ENCODE measurements at regions not wholly inside any gene's neighbourhood (a gene's known extent, or its start where the extent isn't known, plus 50 kb on each side); places are given as distances from the start of the nearest gene placed in this dataset.

DNA sequence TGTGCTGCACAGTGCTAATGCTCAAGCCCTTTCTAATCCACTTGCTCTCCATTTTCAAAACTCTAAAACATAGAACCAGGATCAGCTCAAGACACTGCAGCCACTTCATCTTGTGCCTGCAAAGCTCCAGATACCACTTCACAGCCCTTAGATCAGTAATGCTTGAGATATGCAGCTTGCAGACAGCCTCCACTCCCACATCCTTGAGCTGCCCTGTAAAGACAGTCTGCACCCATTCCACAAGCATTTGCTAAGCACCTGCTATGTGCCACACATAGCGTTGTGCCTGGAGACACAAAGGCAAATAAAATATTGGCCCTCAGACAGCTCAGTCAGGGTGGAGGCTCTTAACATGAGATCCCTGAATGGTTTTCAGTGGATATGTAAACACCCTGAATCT lies 192.5 kb upstream of the SNX19 start:
- DNase-seq (ENCODE audit: unreplicated experiment) = no peak
- no peaks in the 10 kb centered on the region for H3K36me3 Mint-ChIP-seq (ENCODE audit: insufficient read depth, unreplicated experiment)
- intact Hi-C loops (cut with micrococcal nuclease) = no loop called here
- no TSS peak for BruUV-seq (replicated peaks)
- H3K27ac Mint-ChIP-seq (ENCODE audit: low read depth, unreplicated experiment) = no peak overlapping the region
- H3K9me3 Mint-ChIP-seq (ENCODE audit: unreplicated experiment) = peaks cover 27% of the 10 kb centered on the region
- ChIA-PET POLR2A (no interaction called here), CTCF (interaction anchor here (1.3 kb wide), 1 partner anchor 44 kb away, joined by 3 read pairs; no protein-coding TSS in a partner anchor)
- no peaks in the 10 kb centered on the region for H3K27me3 Mint-ChIP-seq (ENCODE audit: insufficient read depth, unreplicated experiment)
- no peaks in the 10 kb centered on the region for H3K4me1 Mint-ChIP-seq (ENCODE audit: insufficient read depth, unreplicated experiment)
- H3K4me3 Mint-ChIP-seq (ENCODE audit: unreplicated experiment) = no peak overlapping the region
- TF ChIP-seq, protein P1, sequence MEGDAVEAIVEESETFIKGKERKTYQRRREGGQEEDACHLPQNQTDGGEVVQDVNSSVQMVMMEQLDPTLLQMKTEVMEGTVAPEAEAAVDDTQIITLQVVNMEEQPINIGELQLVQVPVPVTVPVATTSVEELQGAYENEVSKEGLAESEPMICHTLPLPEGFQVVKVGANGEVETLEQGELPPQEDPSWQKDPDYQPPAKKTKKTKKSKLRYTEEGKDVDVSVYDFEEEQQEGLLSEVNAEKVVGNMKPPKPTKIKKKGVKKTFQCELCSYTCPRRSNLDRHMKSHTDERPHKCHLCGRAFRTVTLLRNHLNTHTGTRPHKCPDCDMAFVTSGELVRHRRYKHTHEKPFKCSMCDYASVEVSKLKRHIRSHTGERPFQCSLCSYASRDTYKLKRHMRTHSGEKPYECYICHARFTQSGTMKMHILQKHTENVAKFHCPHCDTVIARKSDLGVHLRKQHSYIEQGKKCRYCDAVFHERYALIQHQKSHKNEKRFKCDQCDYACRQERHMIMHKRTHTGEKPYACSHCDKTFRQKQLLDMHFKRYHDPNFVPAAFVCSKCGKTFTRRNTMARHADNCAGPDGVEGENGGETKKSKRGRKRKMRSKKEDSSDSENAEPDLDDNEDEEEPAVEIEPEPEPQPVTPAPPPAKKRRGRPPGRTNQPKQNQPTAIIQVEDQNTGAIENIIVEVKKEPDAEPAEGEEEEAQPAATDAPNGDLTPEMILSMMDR (IDR thresholded peaks at IDR 0.05; ENCODE audit: unreplicated experiment) = no peak

- Mint-ChIP-seq H3K27ac (ENCODE audit: low read depth, unreplicated experiment) (no peak overlapping the region), H3K36me3 (ENCODE audit: insufficient read depth, unreplicated experiment) (no peaks in the 10 kb centered on the region), H3K9me3 (ENCODE audit: unreplicated experiment) (peaks cover 27% of the 10 kb centered on the region), H3K4me3 (ENCODE audit: unreplicated experiment) (no peak overlapping the region), H3K27me3 (ENCODE audit: insufficient read depth, unreplicated experiment) (no peaks in the 10 kb centered on the region), H3K4me1 (ENCODE audit: insufficient read depth, unreplicated experiment) (no peaks in the 10 kb centered on the region)
- ChIA-PET CTCF (interaction anchor here (1.3 kb wide), 1 partner anchor 44 kb away, joined by 3 read pairs; no protein-coding TSS in a partner anchor), POLR2A (no interaction called here)
- intact Hi-C loops (cut with micrococcal nuclease) = no loop called here
- no TSS peak for BruUV-seq (replicated peaks)
- DNase-seq (ENCODE audit: unreplicated experiment) = no peak
- TF ChIP-seq, protein P1 (IDR thresholded peaks at IDR 0.05; ENCODE audit: unreplicated experiment) = no peak
These were observed 193.0 kb upstream of the SNX19 start for GRCh38 chr11:131109257-131109656.

DNA sequence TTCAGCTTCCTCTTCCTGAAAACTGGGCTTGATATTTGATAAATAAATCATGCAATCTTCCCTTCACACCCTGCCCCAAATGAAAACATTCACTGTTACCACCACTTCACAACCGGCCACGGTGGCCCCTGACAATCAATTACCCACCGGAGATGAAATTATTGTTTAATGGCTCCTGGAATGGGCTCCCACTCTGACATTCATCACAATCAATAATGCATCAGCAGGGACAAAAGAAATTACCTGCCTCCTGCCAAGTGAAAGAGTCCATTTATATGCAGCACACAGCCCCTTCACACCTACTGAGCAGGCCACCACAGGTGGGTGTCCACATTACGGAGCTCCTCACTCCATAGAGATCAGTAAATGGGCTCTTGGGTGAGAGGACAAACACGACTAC lies 193.5 kb upstream of the SNX19 start:
- intact Hi-C loops (cut with micrococcal nuclease) = no loop called here
- H3K27ac Mint-ChIP-seq (ENCODE audit: low read depth, unreplicated experiment) = no peak overlapping the region
- no TSS peak for BruUV-seq (replicated peaks)
- no peak overlapping the region for H3K4me3 Mint-ChIP-seq (ENCODE audit: unreplicated experiment)
- ChIA-PET POLR2A (no interaction called here), CTCF (no interaction called here)
- no peak for DNase-seq (ENCODE audit: unreplicated experiment)
- TF ChIP-seq, protein P1 (IDR thresholded peaks at IDR 0.05; ENCODE audit: unreplicated experiment) = no peak
- H3K9me3 Mint-ChIP-seq (ENCODE audit: unreplicated experiment) = peaks cover 27% of the 10 kb centered on the region
- no peaks in the 10 kb centered on the region for H3K36me3 Mint-ChIP-seq (ENCODE audit: insufficient read depth, unreplicated experiment)
- H3K4me1 Mint-ChIP-seq (ENCODE audit: insufficient read depth, unreplicated experiment) = no peaks in the 10 kb centered on the region
- H3K27me3 Mint-ChIP-seq (ENCODE audit: insufficient read depth, unreplicated experiment) = no peaks in the 10 kb centered on the region

DNA sequence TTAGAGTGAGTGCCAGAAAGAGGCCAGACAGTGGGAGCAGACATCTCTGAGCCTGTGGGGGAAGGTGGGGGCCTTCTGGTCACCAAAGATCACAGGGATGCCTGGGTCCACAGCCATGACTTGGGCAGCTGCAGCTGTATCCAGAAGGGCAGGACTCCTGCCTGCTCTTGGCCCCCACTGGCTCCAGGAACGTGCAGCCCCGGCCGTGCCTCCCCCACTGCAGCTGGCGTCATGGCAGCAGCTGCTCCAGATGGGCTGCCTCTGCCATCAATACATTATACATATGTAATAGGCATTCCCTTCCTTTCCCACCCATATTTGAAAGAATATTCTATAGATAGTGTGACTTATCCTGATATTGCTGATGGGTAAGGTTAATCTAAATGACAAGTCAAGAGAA lies 195.5 kb upstream of the SNX19 start:
- Mint-ChIP-seq H3K27ac (ENCODE audit: low read depth, unreplicated experiment) (no peak overlapping the region), H3K4me1 (ENCODE audit: insufficient read depth, unreplicated experiment) (no peaks in the 10 kb centered on the region), H3K9me3 (ENCODE audit: unreplicated experiment) (peaks cover 17% of the 10 kb centered on the region), H3K36me3 (ENCODE audit: insufficient read depth, unreplicated experiment) (no peaks in the 10 kb centered on the region), H3K27me3 (ENCODE audit: insufficient read depth, unreplicated experiment) (no peaks in the 10 kb centered on the region), H3K4me3 (ENCODE audit: unreplicated experiment) (no peak overlapping the region)
- TF ChIP-seq, protein P1 (IDR thresholded peaks at IDR 0.05; ENCODE audit: unreplicated experiment) = no peak
- ChIA-PET CTCF (no interaction called here), POLR2A (no interaction called here)
- no peak for DNase-seq (ENCODE audit: unreplicated experiment)
- BruUV-seq (replicated peaks) = no TSS peak
- intact Hi-C loops (cut with micrococcal nuclease) = no loop called here

Data from MCF 10A (cell line).